ENCODE measurements at regions not wholly inside any gene's neighbourhood (a gene's known extent, or its start where the extent isn't known, plus 50 kb on each side); places are given as distances from the start of the nearest gene placed in this dataset.

GRCh38 chr18:56167366-56167765, 471.0 kb downstream of the TXNL1 start:
- TF ChIP-seq EP300 (IDR thresholded peaks at IDR 0.05) (no peak), CTCF (IDR thresholded peaks at IDR 0.05) (no peak), POLR2AphosphoS5 (IDR thresholded peaks at IDR 0.05) (no peak), POLR2A (IDR thresholded peaks at IDR 0.05) (no peak)
